Posterior cingulate gyrus (tissue), 11 donors: ENCODE measurements at regions not wholly inside any gene's neighbourhood (a gene's known extent, or its start where the extent isn't known, plus 50 kb on each side); places are given as distances from the start of the nearest gene placed in this dataset.

Source experiments
- DNase-seq, 10 donors: peaks; one replicate each; pipeline versions ENCODE4 v3.0.0 to v3.0.0-alpha.2; 2020 to 2021; ENCODE audit warnings: mixed read lengths in 3 of 10
- intact Hi-C: fragments of 100-400 bp; cut with DNase I; formaldehyde crosslinking; loops from one replicate; pipeline ENCODE4 v1.15.1; 2023

DNA sequence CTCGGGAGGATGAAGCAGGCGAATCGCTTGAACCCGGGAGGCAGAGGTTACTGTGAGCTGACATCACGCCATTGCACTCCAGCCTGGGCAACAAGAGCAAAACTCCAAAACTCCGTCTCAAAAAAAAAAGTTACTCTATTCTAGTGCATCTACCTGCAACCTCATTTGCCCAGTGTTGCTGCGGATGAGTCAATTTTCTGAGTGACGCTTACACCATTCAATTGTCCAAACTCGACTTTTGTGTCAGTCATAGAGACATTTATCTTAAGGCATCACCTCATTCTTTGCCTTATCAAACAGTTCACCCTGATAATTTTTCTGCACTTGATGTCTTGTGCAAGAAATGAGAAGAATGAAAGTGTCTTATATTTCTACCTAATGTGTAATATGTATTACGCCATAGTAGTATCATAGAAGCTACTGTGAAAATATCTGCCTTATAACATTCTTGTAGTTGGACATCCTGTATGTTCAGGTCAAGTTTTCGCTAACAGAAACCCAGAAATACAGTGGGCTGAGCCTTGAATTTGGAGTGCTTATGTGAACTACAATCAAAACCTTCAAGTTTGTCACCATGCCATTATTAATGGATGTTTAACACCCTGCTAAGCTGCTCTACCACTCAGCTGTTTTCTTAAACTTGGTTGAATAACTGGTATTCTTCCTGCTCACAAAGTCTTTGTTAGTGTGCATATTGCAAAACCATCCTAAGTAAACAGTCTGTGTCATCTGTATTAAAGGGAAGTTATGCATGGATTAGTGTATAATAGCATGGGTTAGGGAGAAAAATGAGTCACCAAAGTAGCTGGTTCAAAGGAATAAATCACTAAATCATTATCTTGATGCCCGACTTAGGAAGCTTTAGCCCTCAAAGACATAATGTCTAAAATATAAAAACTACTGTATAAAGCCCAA is 531.0 kb upstream of the NR2F2 start:
- intact Hi-C loops: no loop called here
- no peak for DNase-seq

DNA sequence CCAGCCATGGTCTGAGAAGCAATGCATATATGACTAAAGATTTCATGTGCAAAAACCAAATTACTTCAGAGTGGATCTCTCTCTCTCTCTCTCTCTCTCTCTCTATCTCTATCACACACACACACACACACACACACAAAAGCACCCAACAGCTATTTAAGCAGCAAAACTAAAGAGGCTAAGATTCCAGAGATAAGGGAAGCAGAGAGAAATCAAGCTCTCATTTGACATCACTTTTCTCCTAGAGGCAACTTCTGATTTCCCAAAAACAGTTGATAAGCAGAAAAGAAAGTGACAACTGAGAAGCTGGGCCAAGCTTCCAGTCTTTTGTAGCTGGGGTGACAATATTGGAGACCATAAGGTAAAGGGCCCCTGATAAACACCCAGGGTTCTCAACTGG is 526.0 kb upstream of the NR2F2 start:
- no peak for DNase-seq
- intact Hi-C loops: no loop called here

DNA sequence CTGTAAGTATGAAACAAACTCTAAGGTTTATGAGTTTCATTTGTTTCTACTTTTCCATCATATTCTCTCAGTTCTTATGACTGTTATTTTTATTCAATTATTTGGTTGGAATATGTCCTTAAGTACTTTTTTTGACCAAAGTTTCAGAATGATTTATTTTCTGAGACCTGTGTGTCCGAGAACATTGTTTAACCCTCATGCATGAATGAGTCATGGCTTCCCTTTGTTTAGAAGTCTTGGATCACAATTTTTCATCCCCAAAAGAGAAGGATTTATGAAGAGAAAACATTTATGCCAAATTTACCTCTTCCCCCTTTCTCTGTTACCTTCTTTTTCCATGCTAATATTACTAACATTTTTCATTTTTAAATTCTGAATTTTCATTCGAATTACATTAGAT is 518.0 kb upstream of the NR2F2 start:
- intact Hi-C loops: no loop called here
- no peak for DNase-seq

DNA sequence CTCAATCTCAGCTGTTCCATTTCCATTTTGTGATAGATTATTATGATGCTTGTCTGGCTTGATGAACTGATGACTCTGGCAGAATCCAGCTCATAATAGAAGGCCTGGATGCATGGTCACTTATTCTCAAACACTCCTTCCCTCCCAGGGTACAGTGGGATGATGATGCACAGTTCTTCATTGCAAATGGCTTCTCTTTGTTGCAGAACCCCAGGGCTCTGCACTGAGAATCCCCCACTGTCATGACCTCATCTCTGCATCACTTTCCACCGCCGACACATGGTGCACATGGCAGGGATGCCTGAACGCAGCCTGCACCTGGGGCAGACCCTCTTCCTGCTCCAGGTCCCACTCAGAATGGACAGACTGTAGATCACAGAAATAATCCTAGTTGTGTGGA is 515.6 kb upstream of the NR2F2 start:
- DNase-seq: no peak
- intact Hi-C loops: no loop called here

DNA sequence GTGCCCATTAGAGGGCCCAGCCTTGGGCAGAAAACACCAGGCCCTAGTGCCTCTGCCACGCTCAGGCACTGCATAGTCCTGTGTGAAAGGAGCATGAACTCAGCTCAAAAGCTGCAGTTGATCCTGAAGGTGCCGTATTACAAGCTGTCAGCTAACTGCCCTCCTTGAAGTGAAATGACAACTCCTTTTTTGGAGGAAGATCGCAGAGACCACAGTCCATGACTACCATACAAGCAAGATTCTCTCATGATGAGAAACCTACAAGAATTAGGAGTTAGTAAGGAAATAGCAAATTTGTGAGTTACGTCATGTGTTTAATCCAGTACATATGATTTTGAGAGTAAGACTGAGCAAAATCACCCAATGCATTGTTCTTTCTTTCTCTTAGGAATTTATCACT is 513.9 kb upstream of the NR2F2 start:
- intact Hi-C loops: no loop called here

DNA sequence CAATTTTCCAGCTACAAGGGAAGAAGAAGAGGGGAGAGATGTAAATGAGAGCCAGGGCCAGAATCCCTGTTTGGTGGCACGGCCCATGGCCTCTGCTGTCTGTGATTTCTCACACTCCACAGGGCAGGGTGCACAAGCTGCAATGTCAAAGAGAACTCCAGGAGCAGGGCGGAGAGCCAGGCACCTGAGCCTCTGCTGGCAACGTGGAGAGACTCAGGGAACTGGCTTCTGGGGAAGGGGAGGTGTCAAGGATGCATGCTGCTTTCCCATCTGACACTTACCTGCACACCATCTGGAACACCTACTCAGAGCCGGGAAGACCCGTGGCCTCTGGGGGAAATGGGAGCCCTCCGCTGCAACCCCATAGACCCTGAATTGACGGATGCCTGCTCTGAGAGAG is 507.5 kb upstream of the NR2F2 start:
- intact Hi-C loops: no loop called here
- no peak for DNase-seq

More for the DNA sequence above, 513.9 kb upstream of the NR2F2 start:
- no peak for DNase-seq

DNA sequence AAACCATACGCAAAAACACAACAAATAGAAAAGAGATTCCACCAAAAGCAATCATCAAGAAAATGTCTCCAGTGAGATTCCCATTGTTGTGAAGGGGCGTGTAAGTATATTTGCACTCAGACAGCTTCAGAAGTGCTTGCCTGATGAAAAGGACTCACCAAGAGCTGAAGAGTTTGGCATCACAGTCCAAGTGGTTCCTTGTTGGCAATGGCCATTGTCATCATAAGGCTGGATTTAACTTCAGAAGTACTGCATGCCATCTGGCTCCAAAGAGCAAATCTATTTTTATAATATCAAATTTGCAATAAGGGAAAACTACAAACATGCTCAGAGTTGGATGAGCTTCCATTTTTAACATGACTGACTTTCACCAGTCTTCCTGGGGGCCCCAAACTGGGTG is 505.3 kb upstream of the NR2F2 start:
- intact Hi-C loops: no loop called here

DNA sequence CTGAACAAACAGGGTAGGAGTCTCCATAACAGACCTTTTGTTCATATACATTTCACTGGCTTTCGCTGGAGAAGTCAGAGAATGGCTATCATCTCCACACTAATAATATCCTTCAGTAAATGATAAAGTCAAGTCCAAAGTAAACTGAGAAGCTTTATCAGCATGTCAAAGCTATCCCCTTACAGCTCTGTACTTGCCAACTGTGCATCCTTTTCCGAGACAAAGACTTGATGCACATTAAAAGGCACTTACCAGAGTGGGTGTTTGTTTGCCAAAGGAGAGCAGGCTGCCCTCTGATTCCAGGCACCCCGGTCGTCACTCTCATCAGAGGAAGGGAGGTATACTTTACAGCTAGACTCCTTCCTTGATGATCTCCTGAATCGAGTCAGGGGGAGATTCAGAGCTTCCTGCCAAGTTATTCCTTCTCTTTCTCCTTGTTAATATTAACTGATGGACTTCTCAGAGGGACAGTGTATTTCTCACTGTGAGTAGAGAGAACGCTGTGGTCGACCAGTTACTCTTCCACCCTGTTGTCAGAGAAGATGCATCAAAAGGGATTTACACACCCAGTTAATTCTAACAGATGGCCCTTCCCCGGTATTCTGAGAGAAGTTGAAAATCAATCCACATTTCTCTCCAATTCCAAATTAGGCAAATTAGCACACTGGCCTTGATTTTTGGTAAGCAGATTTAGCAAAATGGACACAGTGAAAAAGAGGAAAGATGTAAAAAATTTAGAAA is 504.7 kb upstream of the NR2F2 start:
- no peak for DNase-seq
- intact Hi-C loops: no loop called here

More for the DNA sequence above, 505.3 kb upstream of the NR2F2 start:
- DNase-seq: no peak

DNA sequence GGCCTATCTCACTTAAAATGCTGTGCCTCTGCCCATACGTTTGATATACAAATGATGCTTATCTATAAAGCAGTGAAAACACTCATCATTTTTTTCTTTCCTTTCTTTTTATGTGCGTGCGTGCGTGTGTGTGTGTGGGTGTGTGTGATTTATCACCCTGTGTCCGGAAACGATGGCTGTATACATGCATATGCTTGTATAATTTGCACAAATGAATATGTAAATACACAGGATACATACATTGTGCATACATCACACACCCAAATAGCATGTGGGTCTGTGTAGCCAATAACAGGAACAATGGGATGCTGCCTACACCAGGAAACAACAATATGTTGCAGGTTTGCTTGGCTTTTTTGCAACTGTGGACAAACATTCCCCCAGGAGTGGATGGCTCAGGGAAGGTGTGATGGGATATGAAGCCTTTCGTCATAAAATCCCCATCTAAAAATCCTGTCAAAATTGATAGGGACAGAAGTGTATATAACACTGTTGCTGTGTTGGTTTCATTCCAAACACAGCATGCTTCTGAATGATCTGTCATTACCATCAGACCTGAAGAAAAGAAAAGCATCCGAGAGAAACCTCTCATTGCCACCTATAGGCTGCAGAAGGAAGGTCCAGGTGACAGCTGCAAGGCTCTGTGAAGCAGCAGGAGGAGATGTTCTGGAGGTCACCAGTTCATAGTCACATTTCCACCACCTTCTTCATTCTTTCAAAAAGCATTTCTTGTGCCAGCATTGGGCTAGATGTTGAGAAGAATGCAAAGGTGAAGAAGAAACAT is 503.9 kb upstream of the NR2F2 start:
- intact Hi-C loops: no loop called here

DNA sequence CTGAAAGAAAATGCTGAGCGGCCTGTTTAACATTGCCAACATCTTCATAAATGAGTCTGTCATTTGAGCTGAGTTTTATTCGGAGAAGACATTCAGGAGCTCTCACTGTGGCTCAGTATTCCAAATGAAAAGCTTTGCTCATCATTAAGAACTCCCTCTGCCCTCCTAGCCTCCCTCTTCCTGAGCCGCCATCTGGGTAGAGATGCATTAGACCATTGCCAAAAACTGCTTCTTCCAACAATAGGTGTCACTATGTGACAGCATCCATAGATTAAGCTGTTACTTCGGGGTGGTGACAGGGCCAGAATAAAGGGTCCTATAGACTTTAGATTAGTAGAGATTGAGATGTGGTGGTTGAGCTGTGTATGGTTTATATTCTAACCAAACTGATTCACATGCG is 501.4 kb upstream of the NR2F2 start:
- no peak for DNase-seq
- intact Hi-C loops: no loop called here

More for the DNA sequence above, 503.9 kb upstream of the NR2F2 start:
- no peak for DNase-seq

DNA sequence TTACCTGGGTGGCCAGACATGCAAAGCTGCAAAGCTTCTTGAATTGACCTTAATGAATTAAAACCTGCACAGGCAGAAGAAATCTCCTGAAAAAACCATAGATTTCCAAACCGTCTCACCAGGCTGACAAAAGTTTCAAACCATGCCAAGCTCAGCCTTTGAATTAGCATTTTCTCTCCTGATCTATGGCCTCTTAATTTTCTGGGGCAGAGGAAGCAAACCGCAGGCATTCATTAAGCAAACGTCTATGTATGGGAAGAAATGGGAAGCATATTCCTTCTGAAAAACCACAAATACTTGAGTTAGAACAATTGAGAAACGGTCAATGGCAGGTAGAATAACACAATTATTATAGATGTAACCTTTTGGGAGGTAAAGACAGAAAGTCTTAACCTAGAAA is 500.2 kb upstream of the NR2F2 start:
- intact Hi-C loops: no loop called here
- no peak for DNase-seq

DNA sequence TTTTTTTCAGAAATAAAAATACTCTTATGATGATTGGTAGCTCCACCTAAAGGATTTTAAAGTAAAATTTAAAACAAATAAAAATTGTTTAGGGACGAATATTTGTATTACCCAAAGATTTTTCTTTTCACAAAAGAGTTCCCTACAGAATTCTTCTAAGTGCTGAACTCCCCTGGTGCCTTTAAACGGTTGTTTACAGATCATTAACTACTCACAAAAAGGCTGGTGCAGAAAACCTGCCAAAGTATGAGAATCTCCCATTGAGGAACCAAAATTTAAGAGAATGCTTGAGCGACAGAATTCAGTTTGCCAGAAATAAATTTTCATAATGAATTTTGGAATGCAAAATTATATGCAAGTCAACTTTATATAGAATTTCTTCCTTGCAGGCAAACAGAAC is 497.8 kb upstream of the NR2F2 start:
- no peak for DNase-seq
- intact Hi-C loops: no loop called here

DNA sequence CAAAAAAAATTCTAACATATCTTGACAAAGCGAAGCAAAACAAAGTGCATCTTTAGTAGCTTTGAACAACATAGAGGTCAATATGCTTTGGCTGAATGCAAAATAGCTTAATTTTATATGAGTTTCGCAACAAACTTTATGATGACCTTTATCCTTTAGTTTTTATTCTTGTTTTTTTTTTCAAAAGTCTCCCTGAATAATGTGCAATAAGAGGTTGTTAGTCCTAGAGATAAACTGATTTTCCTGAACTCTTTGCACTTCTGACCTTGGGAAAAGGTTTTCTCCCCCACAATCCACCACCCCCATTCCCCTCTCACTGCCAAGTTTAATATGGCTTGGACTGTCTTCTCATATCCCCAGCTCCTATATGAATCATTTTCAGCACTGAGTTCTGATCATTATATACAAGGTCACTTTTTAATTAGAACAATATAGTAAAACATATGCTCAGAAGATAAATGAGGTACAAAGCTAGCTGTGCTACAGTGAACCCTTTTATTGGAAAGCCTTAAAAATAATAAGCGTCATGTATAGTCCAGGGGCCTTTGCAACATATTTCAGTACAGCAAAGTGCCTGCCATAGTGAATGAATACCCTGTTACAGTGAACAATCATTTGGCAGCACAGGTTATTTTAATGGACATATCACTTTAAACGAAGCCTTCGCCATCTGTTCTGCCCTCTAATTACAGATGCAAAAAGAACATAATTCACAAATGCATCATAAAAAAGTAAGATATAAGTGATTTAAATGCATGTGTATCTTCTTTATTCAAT is 496.3 kb upstream of the NR2F2 start:
- intact Hi-C loops: no loop called here

DNA sequence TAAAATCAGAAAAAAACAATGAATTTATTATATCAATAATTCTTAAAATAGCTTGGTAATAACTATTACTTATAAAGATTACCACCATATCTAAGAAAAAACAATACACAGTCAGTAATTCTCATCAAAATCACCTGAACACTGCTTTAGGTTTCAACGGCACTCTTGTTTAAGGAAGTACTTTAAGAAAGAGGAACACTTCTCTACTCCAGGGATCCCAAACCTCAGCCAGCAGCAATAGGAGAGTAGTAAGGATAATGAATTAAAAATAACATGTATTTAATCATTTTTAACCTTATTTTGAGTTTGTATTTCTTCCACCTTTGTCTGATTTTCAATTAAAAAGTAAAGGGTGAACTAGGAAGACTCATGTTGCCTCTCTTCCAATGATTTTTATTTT is 494.0 kb upstream of the NR2F2 start:
- no peak for DNase-seq
- intact Hi-C loops: no loop called here

More for the DNA sequence above, 496.3 kb upstream of the NR2F2 start:
- no peak for DNase-seq

DNA sequence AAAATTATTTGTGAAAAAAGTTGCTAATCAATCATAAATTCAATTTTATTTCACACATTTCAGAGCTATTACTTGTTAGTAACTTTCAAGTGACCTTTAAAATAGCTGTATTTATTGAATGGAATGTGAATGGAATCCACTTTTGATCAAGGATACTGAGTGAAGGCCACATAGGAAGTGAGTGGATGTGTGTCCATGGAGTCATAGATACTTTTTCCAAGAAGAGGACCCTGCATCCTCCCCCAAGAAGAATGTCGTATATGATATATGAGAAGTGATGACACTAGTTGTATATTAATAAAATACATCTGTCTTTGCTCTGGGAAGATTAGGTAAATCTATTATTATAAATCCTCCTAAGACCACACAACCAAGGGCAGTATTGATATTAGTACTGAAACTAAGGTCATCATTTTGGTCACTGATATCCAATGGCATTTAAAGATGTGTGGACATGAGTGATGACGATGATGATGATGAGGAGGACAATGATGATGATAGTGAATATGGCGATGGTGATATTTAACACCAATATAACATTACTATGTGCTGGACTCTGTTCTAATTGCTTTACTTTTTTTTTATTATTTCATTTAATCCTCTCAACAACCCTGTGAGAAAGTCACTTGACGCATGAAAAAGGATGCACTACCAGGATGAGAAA is 493.0 kb upstream of the NR2F2 start:
- intact Hi-C loops: no loop called here
- no peak for DNase-seq

DNA sequence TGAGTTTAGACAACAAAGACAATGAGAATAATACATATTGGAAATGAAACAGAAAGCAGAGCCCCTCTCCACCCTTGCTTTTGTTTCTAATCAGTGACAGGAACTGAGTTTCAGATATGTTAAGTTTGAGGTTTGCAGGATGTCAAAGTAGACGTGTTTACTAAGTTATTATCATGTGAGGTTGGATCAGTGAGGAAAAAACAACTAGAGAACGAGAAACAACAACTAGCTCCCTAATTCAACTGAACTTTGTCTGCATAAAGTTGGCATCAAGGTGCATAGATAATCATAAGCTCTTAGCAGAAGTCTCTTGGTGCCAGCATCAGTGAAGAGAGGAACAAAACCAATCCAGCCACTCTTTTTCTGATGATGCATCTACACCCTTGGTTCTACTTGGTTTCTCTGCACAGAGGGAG is 491.1 kb upstream of the NR2F2 start:
- intact Hi-C loops: no loop called here
- DNase-seq: no peak

DNA sequence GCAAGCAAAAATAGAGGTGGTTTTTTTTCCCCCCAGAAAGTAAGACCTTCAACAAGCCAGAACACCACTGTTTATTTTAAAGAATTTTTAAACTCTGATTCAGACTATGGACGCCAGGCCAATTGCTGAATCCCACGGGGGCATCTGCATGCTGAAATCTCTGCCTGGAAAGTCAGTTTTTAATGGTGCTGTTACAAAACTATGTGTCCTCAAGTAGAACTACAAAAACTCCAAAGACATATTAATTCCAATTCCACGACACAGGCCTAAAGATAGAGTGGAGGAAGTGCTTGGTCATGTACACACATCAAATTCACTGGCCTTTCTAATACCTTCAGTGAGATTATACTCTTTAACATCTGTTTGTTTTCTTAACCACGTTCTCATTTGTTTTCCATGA is 490.5 kb upstream of the NR2F2 start:
- no peak for DNase-seq
- intact Hi-C loops: no loop called here

DNA sequence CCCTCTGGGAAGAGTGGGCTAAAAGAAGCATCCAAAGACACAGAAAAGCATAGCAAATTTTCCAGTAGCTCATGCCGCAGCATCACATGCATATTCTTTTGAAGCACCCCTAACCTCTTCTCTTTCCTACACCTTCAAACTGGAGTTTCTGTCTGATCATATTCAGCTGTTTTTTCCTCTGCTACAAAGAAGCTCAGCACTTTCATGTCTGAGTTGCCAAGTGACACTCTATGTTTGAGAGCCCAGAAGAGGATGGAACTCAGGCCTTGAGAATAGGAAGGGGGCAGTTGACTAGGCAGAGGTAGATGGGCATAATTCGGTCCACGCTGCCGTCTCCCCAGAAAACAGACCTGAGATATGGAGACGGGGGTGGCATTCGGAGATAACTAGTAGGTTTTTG is 489.6 kb upstream of the NR2F2 start:
- intact Hi-C loops: no loop called here
- DNase-seq: no peak

DNA sequence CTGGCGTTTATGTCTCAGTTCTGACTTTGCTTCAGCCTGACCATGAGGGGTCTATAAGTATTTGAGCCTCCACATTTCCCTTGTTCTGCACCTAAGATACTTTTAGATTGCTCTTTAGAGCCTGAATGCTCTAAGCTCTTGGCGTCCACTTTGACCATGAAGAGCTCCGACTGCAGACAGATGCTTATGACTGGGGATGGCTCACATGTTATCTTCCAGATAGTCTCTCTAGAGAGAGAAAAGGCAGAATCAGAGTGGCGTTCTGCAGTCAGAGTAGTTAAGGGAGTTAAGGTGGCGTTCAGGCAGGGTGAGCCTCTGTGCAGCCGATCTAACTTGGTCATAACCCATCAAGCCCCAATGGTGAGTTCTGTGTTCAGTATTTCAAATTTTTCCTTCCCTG is 487.9 kb upstream of the NR2F2 start:
- intact Hi-C loops: no loop called here
- no peak for DNase-seq
